ENCODE measurements at regions not wholly inside any gene's neighbourhood (a gene's known extent, or its start where the extent isn't known, plus 50 kb on each side); places are given as distances from the start of the nearest gene placed in this dataset.
"Not testable (repeated sequence)": the region's sequence is repeated elsewhere in the genome, so short reads cannot be mapped to it uniquely, and the experiment has no call there.

DNA sequence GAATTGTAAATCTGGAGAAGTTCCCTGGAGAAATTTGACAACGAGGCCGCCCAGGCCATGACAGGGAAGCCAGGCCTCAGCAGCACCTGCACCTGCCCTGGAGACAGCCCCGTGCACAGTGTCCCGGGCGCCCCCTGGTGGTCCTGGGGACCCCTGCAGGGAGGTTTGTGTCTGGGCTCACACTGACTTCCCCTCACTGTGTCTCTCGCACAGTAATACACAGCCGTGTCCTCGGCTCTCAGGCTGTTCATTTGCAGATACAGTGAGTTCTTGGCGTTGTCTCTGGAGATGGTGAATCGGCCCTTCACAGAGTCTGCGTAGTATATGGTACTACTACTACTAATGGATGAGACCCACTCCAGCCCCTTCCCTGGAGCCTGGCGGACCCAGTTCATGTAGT, 1201.6 kb downstream of the TMEM121 start:
- H3K9me3 Mint-ChIP-seq, H3K4me3 Mint-ChIP-seq: not testable (repeated sequence)

DNA sequence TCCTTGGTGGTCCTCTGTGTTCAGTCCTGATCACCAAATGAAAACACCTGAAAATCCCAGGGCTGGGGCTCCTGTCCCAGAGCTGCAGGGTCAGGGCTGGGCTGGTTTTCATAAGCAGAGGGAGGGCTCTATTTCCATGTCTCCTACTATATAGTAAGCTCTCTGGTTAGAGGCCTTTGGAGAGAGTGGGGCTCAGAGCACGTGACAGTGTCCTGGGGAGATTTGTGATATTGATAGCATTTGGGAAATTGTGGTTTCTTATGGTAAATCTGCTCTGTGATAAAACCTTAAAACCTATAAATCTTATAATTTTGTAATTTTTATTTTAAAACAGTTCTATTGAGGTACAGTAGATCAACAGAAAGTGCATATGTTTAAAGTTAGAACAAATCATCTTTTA, 1202.2 kb downstream of the TMEM121 start:
- no peak overlapping the region for H3K4me3 ChIP-seq (ENCODE audit: low read length)
- no peaks in the 10 kb centered on the region for H3K36me3 Mint-ChIP-seq
- no peaks in the 10 kb centered on the region for H3K27me3 ChIP-seq (ENCODE audit: control insufficient read depth, insufficient read depth, low read length)
- H3K36me3 ChIP-seq (ENCODE audit: control insufficient read depth, insufficient read depth, low read length), result no peaks in the 10 kb centered on the region
- DNase-seq (no peak), ATAC-seq (no peak)
- H3K9me3 Mint-ChIP-seq, result no peaks in the 10 kb centered on the region
- TF ChIP-seq, protein P1, sequence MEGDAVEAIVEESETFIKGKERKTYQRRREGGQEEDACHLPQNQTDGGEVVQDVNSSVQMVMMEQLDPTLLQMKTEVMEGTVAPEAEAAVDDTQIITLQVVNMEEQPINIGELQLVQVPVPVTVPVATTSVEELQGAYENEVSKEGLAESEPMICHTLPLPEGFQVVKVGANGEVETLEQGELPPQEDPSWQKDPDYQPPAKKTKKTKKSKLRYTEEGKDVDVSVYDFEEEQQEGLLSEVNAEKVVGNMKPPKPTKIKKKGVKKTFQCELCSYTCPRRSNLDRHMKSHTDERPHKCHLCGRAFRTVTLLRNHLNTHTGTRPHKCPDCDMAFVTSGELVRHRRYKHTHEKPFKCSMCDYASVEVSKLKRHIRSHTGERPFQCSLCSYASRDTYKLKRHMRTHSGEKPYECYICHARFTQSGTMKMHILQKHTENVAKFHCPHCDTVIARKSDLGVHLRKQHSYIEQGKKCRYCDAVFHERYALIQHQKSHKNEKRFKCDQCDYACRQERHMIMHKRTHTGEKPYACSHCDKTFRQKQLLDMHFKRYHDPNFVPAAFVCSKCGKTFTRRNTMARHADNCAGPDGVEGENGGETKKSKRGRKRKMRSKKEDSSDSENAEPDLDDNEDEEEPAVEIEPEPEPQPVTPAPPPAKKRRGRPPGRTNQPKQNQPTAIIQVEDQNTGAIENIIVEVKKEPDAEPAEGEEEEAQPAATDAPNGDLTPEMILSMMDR (IDR thresholded peaks at IDR 0.05), result no peak
- no peaks in the 10 kb centered on the region for H3K9me3 ChIP-seq (ENCODE audit: control insufficient read depth, insufficient read depth, low read length)
- H3K4me1 ChIP-seq (ENCODE audit: control insufficient read depth, insufficient read depth, low read length), result peaks cover 24% of the 10 kb centered on the region
- H3K4me3 Mint-ChIP-seq, result no peak overlapping the region
- H3K4me1 Mint-ChIP-seq, result peaks cover 19 to 60% of the 10 kb centered on the region in 2 donors
- no peak overlapping the region for H3K27ac ChIP-seq (ENCODE audit: low read length)
- no CpG with 5 or more reads among the region's 1 CpG for WGBS (ENCODE audit: insufficient coverage)
- no peaks in the 10 kb centered on the region for H3K27me3 Mint-ChIP-seq (ENCODE audit: low read depth in 2 of 2)
- peak overlapping the region in 1 of 2 donors; percentile 40 for H3K27ac Mint-ChIP-seq
- intact Hi-C loops (cut with micrococcal nuclease), result loop anchor here (1.0 kb wide), 1 partner anchor 9 kb away; no protein-coding TSS in a partner anchor

More for the DNA sequence above, 1201.6 kb downstream of the TMEM121 start:
- ATAC-seq (peak; percentile 52 to 62 (median 61)), DNase-seq (peak in 1 of 2 donors; percentile 50)
- peaks cover 27% of the 10 kb centered on the region for H3K4me1 ChIP-seq (ENCODE audit: control insufficient read depth, insufficient read depth, low read length)
- H3K27me3 ChIP-seq (ENCODE audit: control insufficient read depth, insufficient read depth, low read length); H3K36me3 ChIP-seq (ENCODE audit: control insufficient read depth, insufficient read depth, low read length); H3K9me3 ChIP-seq (ENCODE audit: control insufficient read depth, insufficient read depth, low read length); H3K27me3 Mint-ChIP-seq (ENCODE audit: low read depth in 2 of 2); H3K4me3 ChIP-seq (ENCODE audit: low read length); H3K27ac ChIP-seq (ENCODE audit: low read length); H3K36me3 Mint-ChIP-seq; intact Hi-C loops (cut with micrococcal nuclease): not testable (repeated sequence)
- H3K4me1 Mint-ChIP-seq, result peaks cover 25 to 66% of the 10 kb centered on the region in 2 donors
- TF ChIP-seq, protein P1 (IDR thresholded peaks at IDR 0.05), result peak; percentile 82
- 44% methylated on average over 2 of the region's 12 CpGs for WGBS (ENCODE audit: insufficient coverage)
- peak overlapping the region in 1 of 2 donors; percentile 40 for H3K27ac Mint-ChIP-seq

DNA sequence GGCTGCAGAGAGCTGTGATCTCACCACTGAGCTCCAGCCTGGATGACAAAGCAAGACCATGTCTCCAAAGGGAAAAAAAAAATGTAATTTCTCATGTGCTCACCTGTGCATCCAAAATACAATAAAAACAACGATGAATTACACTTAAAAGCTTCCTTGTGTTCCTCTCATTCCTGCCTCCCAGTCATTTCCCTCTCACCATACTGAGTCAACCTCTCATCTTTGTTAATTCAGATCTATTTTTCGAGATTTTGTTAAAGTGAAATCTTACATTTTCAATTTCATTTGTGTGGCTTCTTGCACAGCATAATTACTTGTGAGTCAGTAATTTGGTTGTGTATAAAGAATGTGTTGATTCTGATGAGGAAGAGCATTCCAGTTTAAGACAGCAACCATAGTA, 1203.2 kb downstream of the TMEM121 start:
- Mint-ChIP-seq H3K9me3 (no peaks in the 10 kb centered on the region), H3K27ac (peak overlapping the region in 1 of 2 donors; percentile 27), H3K36me3 (no peaks in the 10 kb centered on the region), H3K4me3 (no peak overlapping the region), H3K4me1 (peaks cover 18 to 56% of the 10 kb centered on the region in 2 donors), H3K27me3 (ENCODE audit: low read depth in 2 of 2) (no peaks in the 10 kb centered on the region)
- no peaks in the 10 kb centered on the region for H3K9me3 ChIP-seq (ENCODE audit: control insufficient read depth, insufficient read depth, low read length)
- no peaks in the 10 kb centered on the region for H3K36me3 ChIP-seq (ENCODE audit: control insufficient read depth, insufficient read depth, low read length)
- DNase-seq, result no peak
- no peak overlapping the region for H3K27ac ChIP-seq (ENCODE audit: low read length)
- TF ChIP-seq, protein P1 (IDR thresholded peaks at IDR 0.05), result no peak
- H3K4me1 ChIP-seq (ENCODE audit: control insufficient read depth, insufficient read depth, low read length), result peaks cover 18% of the 10 kb centered on the region
- no peaks in the 10 kb centered on the region for H3K27me3 ChIP-seq (ENCODE audit: control insufficient read depth, insufficient read depth, low read length)
- intact Hi-C loops (cut with micrococcal nuclease), result loop anchor here (1.0 kb wide), 1 partner anchor 8 kb away; no protein-coding TSS in a partner anchor
- WGBS (ENCODE audit: insufficient coverage), result 32% methylated on average over 1 of the region's 2 CpGs
- H3K4me3 ChIP-seq (ENCODE audit: low read length), result no peak overlapping the region
- ATAC-seq, result no peak

DNA sequence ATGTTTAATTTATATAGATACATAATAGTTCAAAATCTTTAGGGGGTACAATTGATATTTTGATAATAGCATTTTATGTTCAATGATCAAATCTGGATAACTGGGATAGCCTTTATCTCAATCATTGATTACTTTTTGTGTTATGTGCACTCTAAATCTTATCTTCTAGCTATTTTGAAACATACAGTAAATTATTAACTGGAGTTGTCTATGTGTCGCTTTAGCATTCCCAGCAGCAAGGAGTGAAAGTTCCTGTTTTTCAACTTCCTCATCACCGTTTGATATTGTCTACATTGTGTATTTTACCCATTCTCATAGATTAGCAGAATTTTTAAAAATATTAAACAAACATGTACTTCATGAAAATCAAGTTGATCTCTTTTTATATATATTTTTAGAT, 1207.4 kb downstream of the TMEM121 start:
- Histone ChIP-seq H3K4me3 (ENCODE audit: low read length) (no peak overlapping the region), H3K4me1 (ENCODE audit: control insufficient read depth, insufficient read depth, low read length) (peaks cover 24% of the 10 kb centered on the region), H3K27me3 (ENCODE audit: control insufficient read depth, insufficient read depth, low read length) (no peaks in the 10 kb centered on the region), H3K9me3 (ENCODE audit: control insufficient read depth, insufficient read depth, low read length) (no peaks in the 10 kb centered on the region), H3K27ac (ENCODE audit: low read length) (no peak overlapping the region), H3K36me3 (ENCODE audit: control insufficient read depth, insufficient read depth, low read length) (no peaks in the 10 kb centered on the region)
- H3K4me3 Mint-ChIP-seq, result no peak overlapping the region
- WGBS (ENCODE audit: insufficient coverage), result no CpG with 5 or more reads among the region's 2 CpGs
- intact Hi-C loops (cut with micrococcal nuclease), result loop anchor here (10.0 kb wide), 1 partner anchor 229 kb away; no protein-coding TSS in a partner anchor
- no peaks in the 10 kb centered on the region for H3K27me3 Mint-ChIP-seq (ENCODE audit: low read depth in 2 of 2)
- peaks cover 21 to 71% of the 10 kb centered on the region in 2 donors for H3K4me1 Mint-ChIP-seq
- H3K9me3 Mint-ChIP-seq, result no peaks in the 10 kb centered on the region
- ATAC-seq (no peak), DNase-seq (no peak)
- TF ChIP-seq, protein P1 (IDR thresholded peaks at IDR 0.05), result no peak
- H3K36me3 Mint-ChIP-seq, result no peaks in the 10 kb centered on the region
- H3K27ac Mint-ChIP-seq, result no peak overlapping the region

All from natural killer cell (primary cell).